ENCODE measurements at regions not wholly inside any gene's neighbourhood (a gene's known extent, or its start where the extent isn't known, plus 50 kb on each side); places are given as distances from the start of the nearest gene placed in this dataset.

DNA sequence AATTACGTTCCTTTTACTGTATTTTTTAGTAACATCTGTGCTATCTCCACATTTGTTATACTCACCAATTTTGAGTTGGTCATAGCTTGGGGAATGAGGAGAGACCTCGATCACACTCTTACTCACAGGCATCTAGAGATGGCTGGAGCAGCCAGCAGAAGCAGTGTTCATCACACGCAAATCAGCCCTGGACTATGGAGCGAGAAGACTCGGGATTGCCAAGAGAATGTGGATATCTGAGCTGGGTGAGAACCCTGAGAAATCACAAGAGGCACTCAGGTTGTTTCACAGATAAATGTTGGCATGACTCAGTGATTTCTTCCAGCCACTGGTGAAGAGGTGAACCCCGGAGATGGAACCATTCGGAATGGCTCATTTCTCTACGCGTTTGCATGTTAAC is 820.1 kb upstream of the IGFBP3 start:
- no peak for FAIRE-seq
- H3K9ac ChIP-seq (ENCODE audit: low read length): no peak overlapping the region
- H3K27me3 Mint-ChIP-seq (ENCODE audit: low read depth, unreplicated experiment): no peaks in the 10 kb centered on the region
- no peaks in the 10 kb centered on the region for H3K36me3 ChIP-seq (ENCODE audit: insufficient read depth, low read length)
- TF ChIP-seq, protein P1, sequence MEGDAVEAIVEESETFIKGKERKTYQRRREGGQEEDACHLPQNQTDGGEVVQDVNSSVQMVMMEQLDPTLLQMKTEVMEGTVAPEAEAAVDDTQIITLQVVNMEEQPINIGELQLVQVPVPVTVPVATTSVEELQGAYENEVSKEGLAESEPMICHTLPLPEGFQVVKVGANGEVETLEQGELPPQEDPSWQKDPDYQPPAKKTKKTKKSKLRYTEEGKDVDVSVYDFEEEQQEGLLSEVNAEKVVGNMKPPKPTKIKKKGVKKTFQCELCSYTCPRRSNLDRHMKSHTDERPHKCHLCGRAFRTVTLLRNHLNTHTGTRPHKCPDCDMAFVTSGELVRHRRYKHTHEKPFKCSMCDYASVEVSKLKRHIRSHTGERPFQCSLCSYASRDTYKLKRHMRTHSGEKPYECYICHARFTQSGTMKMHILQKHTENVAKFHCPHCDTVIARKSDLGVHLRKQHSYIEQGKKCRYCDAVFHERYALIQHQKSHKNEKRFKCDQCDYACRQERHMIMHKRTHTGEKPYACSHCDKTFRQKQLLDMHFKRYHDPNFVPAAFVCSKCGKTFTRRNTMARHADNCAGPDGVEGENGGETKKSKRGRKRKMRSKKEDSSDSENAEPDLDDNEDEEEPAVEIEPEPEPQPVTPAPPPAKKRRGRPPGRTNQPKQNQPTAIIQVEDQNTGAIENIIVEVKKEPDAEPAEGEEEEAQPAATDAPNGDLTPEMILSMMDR (IDR thresholded peaks at IDR 0.05; ENCODE audit: insufficient read depth, low read depth, low read length): no peak
- TF ChIP-seq EZH2 (IDR thresholded peaks at IDR 0.05; ENCODE audit: insufficient read depth, low read length): no peak
- H3K4me3 Mint-ChIP-seq (ENCODE audit: unreplicated experiment): no peak overlapping the region
- H3K36me3 Mint-ChIP-seq (ENCODE audit: low read depth, unreplicated experiment): no peaks in the 10 kb centered on the region
- H3K4me1 ChIP-seq (ENCODE audit: insufficient read depth, low read length): peaks cover 6% of the 10 kb centered on the region
- no peak overlapping the region for H3K27ac Mint-ChIP-seq (ENCODE audit: unreplicated experiment)
- no peak for DNase-seq (ENCODE audit: low read depth)
- no peak overlapping the region for H3K4me3 ChIP-seq (ENCODE audit: insufficient read depth, low read depth, low read length)
- no peaks in the 10 kb centered on the region for H4K20me1 ChIP-seq (ENCODE audit: insufficient read depth, low read length)
- H3K4me1 Mint-ChIP-seq (ENCODE audit: low read depth, unreplicated experiment): no peaks in the 10 kb centered on the region
- no peak overlapping the region for H2AFZ ChIP-seq (ENCODE audit: low read depth, low read length)
- H3K27me3 ChIP-seq (ENCODE audit: insufficient read depth, low read length): no peaks in the 10 kb centered on the region
- no peak overlapping the region for H3K4me2 ChIP-seq (ENCODE audit: low read length)
- H3K9me3 Mint-ChIP-seq (ENCODE audit: unreplicated experiment): no peaks in the 10 kb centered on the region
- H3K9me3 ChIP-seq (ENCODE audit: insufficient read depth, low read depth, low read length): no peaks in the 10 kb centered on the region
- H3K27ac ChIP-seq (ENCODE audit: low read depth, low read length): no peak overlapping the region
- H3K79me2 ChIP-seq (ENCODE audit: insufficient read depth, low read length): no peaks in the 10 kb centered on the region

DNA sequence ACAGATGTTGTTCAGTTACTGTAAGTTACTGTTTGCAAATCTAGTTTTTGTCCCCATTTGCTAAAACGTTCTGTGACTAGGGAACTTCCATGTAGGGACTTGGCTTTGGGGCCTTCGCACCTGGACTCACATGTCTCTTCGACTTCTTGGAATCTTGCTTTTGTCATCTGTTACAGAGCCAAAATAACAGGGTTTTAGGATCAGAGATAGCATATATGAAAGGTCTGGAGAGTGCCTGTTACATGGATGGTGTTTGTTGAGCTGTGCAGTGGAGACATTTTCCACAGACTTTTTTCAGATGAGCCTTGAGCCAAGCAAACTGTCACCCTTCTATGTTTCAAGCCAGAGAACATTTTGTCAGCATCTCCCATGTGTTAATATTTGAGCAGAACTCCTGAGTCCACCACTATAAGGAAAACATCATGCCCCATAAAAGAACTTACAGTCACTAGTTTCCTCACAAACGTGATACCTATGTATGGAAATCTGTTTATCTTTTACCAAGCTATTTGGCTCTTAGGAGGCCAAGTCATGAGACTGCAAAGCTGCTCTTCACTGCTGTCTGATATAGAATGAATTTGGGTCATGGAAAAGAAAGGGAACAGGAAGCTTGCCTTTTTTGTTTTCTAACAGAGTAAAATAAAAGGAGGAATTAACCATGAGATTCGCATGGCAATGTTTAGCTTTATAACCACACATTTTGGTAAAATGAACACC is 818.6 kb upstream of the IGFBP3 start:
- H3K9ac ChIP-seq (ENCODE audit: low read length): no peak overlapping the region
- no peak overlapping the region for H3K27ac Mint-ChIP-seq (ENCODE audit: unreplicated experiment)
- no peak overlapping the region for H2AFZ ChIP-seq (ENCODE audit: low read depth, low read length)

DNA sequence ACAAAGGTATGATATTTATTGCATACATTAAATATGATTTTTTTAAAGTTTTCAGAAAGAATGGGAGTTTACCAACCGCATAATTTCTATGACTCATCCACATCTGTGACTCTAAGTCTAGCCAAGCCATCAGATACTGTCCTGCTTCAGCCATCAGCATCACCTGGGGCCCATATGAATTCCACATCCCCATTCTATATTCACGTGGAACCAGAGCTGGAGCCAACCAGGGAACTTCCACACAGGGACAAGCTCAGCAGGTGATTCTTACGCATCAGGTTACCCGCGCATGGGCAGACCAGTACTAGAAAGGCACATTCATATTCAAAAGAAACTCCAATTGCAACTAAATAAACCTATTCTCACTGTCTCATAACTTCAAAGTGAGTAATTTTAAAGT is 817.7 kb upstream of the IGFBP3 start:
- no peak for FAIRE-seq

More for the DNA sequence above, 818.6 kb upstream of the IGFBP3 start:
- Histone ChIP-seq H3K79me2 (ENCODE audit: insufficient read depth, low read length) (no peaks in the 10 kb centered on the region), H3K4me3 (ENCODE audit: insufficient read depth, low read depth, low read length) (no peak overlapping the region), H3K27ac (ENCODE audit: low read depth, low read length) (no peak overlapping the region), H3K4me1 (ENCODE audit: insufficient read depth, low read length) (no peaks in the 10 kb centered on the region), H3K36me3 (ENCODE audit: insufficient read depth, low read length) (no peaks in the 10 kb centered on the region), H3K4me2 (ENCODE audit: low read length) (no peak overlapping the region), H3K9me3 (ENCODE audit: insufficient read depth, low read depth, low read length) (no peaks in the 10 kb centered on the region), H3K27me3 (ENCODE audit: insufficient read depth, low read length) (no peaks in the 10 kb centered on the region), H4K20me1 (ENCODE audit: insufficient read depth, low read length) (no peaks in the 10 kb centered on the region)
- DNase-seq (ENCODE audit: low read depth): no peak
- H3K36me3 Mint-ChIP-seq (ENCODE audit: low read depth, unreplicated experiment): no peaks in the 10 kb centered on the region
- H3K27me3 Mint-ChIP-seq (ENCODE audit: low read depth, unreplicated experiment): no peaks in the 10 kb centered on the region
- TF ChIP-seq EZH2 (IDR thresholded peaks at IDR 0.05; ENCODE audit: insufficient read depth, low read length): no peak
- TF ChIP-seq, protein P1 (IDR thresholded peaks at IDR 0.05; ENCODE audit: insufficient read depth, low read depth, low read length): no peak
- FAIRE-seq: no peak
- H3K4me1 Mint-ChIP-seq (ENCODE audit: low read depth, unreplicated experiment): no peaks in the 10 kb centered on the region
- no peak overlapping the region for H3K4me3 Mint-ChIP-seq (ENCODE audit: unreplicated experiment)
- no peaks in the 10 kb centered on the region for H3K9me3 Mint-ChIP-seq (ENCODE audit: unreplicated experiment)

More for the DNA sequence above, 817.7 kb upstream of the IGFBP3 start:
- Mint-ChIP-seq H3K36me3 (ENCODE audit: low read depth, unreplicated experiment) (no peaks in the 10 kb centered on the region), H3K4me1 (ENCODE audit: low read depth, unreplicated experiment) (no peaks in the 10 kb centered on the region), H3K27ac (ENCODE audit: unreplicated experiment) (no peak overlapping the region), H3K4me3 (ENCODE audit: unreplicated experiment) (no peak overlapping the region), H3K27me3 (ENCODE audit: low read depth, unreplicated experiment) (no peaks in the 10 kb centered on the region), H3K9me3 (ENCODE audit: unreplicated experiment) (no peaks in the 10 kb centered on the region)
- Histone ChIP-seq H3K36me3 (ENCODE audit: insufficient read depth, low read length) (no peaks in the 10 kb centered on the region), H3K4me3 (ENCODE audit: insufficient read depth, low read depth, low read length) (no peak overlapping the region), H3K4me1 (ENCODE audit: insufficient read depth, low read length) (no peaks in the 10 kb centered on the region), H3K27ac (ENCODE audit: low read depth, low read length) (no peak overlapping the region), H2AFZ (ENCODE audit: low read depth, low read length) (no peak overlapping the region), H3K79me2 (ENCODE audit: insufficient read depth, low read length) (no peaks in the 10 kb centered on the region), H3K27me3 (ENCODE audit: insufficient read depth, low read length) (no peaks in the 10 kb centered on the region), H4K20me1 (ENCODE audit: insufficient read depth, low read length) (no peaks in the 10 kb centered on the region), H3K9me3 (ENCODE audit: insufficient read depth, low read depth, low read length) (no peaks in the 10 kb centered on the region), H3K4me2 (ENCODE audit: low read length) (no peak overlapping the region), H3K9ac (ENCODE audit: low read length) (no peak overlapping the region)
- TF ChIP-seq EZH2 (IDR thresholded peaks at IDR 0.05; ENCODE audit: insufficient read depth, low read length): no peak
- TF ChIP-seq, protein P1 (IDR thresholded peaks at IDR 0.05; ENCODE audit: insufficient read depth, low read depth, low read length): no peak
- peak; percentile 30 for DNase-seq (ENCODE audit: low read depth)
